ENCODE measurements at regions not wholly inside any gene's neighbourhood (a gene's known extent, or its start where the extent isn't known, plus 50 kb on each side); places are given as distances from the start of the nearest gene placed in this dataset.
"Not testable (repeated sequence)": the region's sequence is repeated elsewhere in the genome, so short reads cannot be mapped to it uniquely, and the experiment has no call there.

- TF ChIP-seq CTCF (optimal IDR thresholded peaks at IDR 0.05 in 1 of 3, IDR thresholded peaks at IDR 0.05 in 1 of 3, conservative IDR thresholded peaks at IDR 0.05 in 1 of 3; ENCODE audit: extremely low read depth in 1 of 3, insufficient read depth in 2 of 3, low read length in 3 of 3); EZH2 (IDR thresholded peaks at IDR 0.05; ENCODE audit: low read length): not testable (repeated sequence)
These were observed 79.8 kb downstream of the FOXD4L6 start for GRCh38 chr9:41048672-41049071.
